HG03095 (cell line): ENCODE measurements at regions not wholly inside any gene's neighbourhood (a gene's known extent, or its start where the extent isn't known, plus 50 kb on each side); places are given as distances from the start of the nearest gene placed in this dataset.

Experiments
- ATAC-seq: cut with Tn5 transposase; IDR thresholded peaks from one replicate; pipeline ENCODE4 v1.9.1; 2021; ENCODE audit warnings: moderate library complexity; ENCODE audit not compliant: unreplicated experiment

DNA sequence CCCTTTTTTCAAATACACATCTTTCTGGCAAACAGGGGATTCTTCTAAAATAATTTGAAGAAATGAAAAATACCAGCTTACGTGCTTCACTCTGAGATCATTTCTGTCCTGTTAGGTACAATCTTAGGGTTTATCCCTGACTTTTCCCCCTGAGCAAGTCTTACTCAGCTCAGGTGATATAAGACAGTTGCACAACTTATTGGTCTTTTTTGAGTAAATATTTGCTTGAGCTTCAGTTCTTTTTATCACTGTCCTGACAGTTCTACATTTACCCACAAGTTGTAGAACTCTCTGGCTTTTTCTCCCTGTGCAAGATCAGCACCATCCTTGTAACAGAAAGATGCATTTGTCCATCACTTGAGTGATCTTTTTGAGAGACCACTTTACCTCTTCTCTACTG lies 84.9 kb downstream of the MID1IP1 start:
- ATAC-seq: no peak

DNA sequence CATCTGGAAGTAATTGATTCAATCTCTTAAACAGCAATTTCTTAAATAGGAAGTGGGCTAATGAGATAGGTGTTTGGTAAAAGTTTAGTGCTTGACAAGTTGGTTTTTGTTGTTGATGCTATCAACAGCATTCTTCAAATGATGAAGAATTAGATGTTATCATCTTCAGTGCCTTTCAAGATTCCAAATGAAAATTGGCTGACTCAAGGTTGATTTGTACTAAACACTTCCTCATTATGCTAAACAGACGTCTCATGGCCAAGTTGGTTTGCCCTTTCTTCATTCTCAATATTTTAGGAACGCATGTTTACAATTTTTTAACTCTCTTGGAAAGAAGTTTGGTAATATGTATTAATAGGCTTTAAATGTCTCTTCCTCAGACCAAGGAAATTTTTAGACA lies 86.0 kb downstream of the MID1IP1 start:
- ATAC-seq: no peak

DNA sequence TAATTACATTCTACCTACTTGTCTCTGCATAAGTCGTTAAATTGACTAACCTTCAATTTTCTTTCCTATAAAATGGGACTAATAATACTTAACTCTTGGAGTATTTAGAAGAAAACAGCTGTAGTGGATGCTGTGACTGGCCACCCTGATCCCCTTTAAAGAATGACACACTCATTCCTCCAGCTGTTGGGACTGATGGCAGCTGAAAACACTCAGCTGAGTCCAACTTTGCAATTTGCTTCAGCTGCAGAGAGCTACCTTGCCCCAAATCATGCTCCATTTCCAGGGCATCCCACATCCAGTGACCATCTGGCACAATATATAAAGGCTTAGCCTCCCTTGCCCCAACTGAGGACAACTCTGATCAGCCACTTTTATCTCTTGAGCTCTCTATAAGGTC lies 89.1 kb downstream of the MID1IP1 start:
- no peak for ATAC-seq

DNA sequence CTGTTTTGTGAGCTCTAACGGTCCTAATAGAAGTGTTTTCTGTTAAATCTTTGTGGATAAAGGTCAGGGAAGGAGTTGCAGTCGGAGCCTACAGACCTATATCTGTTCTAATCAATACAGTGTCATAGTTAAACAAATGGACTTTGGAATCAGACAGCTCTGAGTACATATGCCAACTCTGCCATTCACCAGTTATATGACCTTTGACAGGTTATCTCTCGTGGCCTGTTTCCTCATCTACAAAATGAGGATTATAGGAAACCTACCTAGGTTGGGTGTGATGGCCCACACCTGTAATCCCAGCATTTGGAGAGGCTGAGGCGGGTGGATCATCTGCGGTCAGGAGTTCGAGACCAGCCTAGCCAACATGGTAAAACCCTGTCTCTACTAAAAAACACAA lies 89.7 kb downstream of the MID1IP1 start:
- no peak for ATAC-seq

- peak; percentile 90 for ATAC-seq
Observed at GRCh38 chrX:38891641-38892413, 90.6 kb downstream of the MID1IP1 start.

DNA sequence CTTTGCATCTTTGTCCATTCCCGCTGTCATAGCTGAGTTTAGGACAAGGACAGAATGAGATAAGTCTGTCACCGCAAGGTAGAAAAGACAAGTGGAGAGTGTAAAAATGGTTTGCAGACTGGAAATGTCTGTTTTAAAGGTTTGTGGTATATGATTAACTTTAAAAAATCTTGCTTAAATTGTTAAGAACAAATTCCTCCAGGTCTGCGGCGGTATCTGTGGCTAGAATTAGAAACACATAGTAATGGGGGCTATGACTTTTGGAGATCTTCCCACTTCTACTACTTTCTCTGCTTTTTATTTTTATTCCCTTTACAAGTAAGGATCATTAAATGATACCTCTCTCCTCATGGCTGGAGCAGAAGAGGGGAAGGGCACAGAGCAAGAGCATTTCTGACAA lies 92.2 kb downstream of the MID1IP1 start:
- ATAC-seq: no peak

DNA sequence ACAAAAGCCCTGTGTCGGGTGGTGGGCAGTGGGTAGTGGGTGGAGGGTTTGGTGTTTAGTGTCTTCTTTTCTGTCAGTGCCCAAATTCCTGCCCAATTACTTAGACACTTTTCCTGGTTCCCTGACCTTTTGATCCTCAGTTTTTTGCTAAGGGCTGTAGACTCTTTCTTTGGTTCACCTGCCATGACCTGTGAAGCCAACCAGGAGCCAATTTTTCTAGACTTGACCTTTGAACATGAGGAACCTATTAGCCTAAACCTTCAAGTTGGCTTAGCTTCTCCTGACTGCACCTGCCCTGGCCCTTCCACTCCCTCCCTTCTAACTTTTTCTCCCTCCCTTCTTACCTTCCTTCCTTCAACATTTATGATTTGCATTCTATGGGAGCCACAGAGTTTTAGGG lies 94.5 kb downstream of the MID1IP1 start:
- ATAC-seq: no peak

DNA sequence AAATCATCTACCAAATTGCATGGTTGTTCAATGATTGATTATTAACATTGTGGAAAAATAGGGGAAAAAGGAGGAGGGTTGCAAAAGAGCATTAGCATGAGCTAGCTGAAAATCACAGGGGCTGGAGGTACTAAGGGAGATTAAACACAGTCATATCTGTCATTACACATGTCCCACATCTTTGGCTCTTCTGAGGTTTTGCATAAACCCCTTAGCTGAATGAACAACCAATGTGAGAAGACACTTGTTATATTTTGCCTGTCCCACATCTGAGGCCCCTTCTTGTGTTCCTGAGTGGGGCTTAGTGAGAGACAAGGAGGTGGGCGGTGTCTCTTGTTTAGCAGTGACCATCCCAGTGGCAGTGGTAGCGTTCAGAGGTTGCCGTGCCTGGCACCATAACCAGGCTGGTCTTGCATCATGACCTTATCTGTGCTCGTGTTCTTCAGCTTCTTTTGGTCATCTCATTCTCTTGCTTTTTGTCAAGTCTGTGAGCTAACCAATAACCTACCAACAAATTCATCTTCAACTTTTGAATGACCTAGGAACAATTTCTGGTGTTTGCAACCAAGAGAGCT lies 95.6 kb downstream of the MID1IP1 start:
- ATAC-seq: no peak

DNA sequence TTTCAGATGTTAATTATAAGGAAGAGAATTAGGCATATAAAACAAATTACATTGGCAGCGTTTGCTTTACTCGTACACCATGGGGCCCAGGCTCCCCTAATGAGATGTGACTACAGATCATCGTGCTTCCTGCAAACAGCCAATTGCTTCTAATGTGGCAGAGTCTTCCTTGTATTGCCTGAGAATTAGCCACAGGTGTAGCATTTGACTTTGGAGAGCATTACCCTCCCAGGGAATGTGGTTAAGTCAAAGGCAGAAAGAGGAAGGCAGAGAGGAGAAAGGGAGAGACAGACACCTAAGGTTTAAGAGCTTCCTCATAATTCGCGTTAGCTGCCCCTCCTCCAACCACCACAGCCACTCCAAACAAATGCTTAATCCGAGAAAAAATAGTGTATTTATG lies 97.0 kb downstream of the MID1IP1 start:
- no peak for ATAC-seq

DNA sequence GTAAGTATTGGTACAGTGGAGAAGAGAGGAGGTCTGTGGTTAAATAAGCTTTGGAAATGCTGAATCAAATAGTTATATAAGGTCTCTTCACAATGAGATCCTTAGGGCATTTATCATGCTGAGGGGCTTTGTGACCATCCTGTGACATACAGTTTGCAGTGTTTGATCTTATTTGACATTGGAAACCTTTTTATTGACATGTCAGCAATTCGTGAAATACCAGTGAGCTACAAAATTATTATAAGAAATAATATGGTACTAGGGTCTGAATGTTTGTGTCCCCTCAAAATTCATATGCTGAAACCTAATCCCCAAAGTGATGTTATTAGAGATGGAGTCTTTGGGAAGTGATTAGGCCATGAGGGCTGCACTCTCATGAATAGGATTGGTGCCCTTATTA lies 98.4 kb downstream of the MID1IP1 start:
- no peak for ATAC-seq

DNA sequence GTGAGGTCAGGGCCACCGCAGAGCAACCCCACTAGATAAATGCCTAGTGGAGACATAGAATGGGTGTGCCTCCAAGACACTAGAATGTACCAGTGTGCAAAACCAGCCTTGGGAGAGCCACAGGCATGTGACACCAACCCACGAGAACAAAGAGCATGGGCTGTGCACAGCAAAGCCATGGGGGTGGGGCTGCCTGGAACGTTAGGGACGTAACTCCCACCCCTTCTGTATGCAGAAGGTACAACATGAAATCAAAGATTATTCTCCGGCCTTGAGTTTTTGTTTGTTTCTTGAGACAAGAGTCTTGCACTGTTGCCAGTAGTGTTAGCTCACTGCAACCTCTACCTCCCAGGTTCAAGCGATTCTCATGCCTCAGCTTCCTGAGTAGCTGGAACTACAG lies 99.5 kb downstream of the MID1IP1 start:
- no peak for ATAC-seq

DNA sequence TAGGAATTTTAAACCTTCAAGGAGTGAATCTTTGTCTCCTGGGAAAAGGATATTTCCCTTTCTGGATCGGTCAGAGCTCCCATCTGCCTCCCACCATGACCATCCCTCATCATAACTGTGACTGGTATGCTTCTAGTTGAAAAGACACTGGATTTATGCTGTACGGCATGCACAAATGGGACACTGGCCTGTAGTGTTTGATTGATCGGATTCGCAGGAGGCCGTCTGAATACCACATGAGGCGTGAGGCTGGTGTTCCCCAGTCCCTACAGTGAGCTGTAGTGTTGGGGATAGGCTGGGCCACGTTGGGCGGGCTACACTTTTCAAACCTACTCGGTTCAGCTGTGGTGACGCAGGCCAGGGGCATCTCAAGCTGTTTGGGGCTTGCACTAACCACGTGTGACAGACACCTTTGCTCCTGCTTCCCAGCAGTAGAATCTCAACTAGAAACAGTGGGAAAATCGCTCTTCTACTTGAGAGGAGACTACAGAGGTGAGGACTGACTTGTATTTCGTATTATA lies 101.8 kb downstream of the MID1IP1 start:
- ATAC-seq: no peak

GRCh38 chrX:38916801-38917200 lies 115.5 kb downstream of the MID1IP1 start:
- no peak for ATAC-seq

- no peak for ATAC-seq
Observed at GRCh38 chrX:38917954-38918353, 116.7 kb downstream of the MID1IP1 start.

- no peak for ATAC-seq
Observed at GRCh38 chrX:38919202-38919601, 117.9 kb downstream of the MID1IP1 start.

DNA sequence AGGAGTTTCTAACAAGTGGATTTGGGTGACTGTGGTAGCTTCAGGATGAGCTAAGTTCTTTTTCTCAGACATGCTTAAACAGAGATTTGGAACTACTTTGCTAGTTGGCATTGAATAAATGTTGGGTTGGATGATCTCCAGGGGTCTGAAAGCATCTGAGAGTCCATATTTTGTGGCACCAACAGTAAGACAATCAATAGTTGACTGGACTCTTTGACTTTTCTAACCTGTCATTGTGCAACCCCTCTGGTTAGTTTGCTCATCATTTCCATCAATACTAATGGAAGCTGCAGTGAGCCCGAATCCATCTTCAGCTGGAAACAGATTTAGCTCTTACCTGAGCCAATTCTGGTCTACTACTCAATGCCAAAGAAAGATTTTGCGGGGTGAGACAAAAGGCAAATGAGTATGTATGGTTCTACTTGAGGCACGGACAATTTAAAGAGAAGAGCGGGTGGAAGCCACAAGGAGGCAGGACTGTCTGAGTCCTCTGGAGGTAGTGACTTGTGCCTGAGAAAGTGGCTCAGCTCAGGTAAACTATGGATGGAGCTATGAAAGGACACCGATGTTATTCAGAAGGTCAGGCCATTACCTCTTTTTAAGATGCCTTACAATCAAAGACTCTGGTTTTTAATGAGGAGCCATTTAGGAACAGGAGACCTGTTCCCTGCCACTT lies 118.7 kb downstream of the MID1IP1 start:
- no peak for ATAC-seq

- peak; percentile 54 for ATAC-seq
Observed at GRCh38 chrX:38923451-38923969, 122.3 kb downstream of the MID1IP1 start.

DNA sequence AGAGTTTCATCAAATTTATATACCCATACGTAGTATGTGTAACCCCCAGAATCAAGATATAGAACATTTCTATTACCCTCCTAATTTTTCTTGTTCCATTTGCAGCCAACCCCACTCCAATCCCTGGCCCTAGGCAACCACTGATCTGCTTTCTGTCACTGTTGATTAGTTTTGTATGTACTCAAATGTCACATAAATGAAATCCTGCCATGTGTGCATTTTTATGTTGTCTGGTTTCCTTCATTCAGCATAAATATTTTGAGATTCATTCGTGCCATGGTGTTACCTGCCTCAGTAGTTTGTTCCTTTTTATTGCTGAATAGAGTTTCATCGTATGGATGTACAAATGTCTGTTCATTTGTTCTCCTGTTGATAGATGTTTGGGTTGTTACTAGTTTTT lies 126.3 kb downstream of the MID1IP1 start:
- no peak for ATAC-seq

DNA sequence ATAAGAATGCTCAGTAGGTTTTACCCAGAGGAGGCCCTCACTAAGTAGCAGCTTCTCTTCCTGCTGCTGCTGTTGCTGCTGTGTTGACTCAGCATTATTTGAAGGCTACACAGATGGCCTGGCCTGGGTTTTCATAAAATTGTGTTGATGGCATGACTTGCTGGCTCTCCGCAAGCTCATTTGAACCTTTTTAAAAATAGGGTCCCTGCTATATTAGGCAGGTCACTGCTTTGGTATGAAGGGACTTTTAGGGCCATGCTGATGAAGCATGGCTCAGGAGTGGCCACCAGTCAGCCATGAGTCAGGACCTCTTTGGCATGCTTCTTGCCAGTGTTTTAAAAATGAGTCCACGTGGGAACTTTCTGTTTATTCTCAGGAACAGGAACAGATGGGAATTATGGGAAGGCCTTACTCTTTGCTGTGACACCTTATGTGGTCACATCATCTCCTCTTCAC lies 128.7 kb downstream of the MID1IP1 start:
- no peak for ATAC-seq

- no peak for ATAC-seq
Observed at GRCh38 chrX:38930474-38930873, 129.2 kb downstream of the MID1IP1 start.

DNA sequence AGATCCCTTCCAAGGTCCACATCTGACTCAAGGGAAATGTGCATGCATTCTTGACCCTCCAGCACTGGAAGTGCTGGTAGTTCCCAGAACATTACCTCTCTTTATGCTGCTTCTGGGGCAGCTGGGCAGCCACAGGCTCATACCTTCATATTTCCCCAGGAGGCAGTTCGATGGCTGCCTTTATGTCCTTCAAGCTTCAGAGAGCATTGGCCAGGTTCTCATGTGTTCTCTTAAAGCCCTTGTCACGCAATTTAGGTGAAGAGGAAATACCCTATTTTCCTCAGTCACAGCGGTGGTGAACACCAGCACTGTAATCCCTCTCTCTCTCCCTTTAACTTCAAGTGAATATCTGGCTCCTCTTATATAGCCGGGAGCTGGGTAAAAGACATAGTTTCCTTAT lies 134.3 kb downstream of the MID1IP1 start:
- no peak for ATAC-seq

DNA sequence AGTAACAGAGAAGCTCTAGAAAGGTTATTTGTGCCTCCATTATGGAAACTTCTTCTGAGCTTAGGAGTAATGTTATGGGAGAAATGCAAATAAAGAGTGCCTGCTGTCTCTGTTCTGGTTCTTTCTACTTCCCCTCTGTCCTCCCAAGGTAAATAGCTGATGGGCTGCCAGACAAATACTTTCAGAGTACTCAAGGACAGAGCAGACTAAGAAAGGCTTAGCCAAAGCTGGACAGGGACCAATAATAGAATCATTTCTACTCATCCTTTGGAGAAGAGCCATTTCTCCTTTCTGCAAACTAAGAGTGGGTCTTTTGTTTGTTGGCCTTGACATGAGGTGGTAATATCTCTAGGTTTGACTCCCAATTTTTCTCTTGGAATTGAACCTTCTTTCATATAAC lies 136.1 kb downstream of the MID1IP1 start:
- no peak for ATAC-seq
